Neural crest cell (in vitro differentiated cells): ENCODE measurements at regions not wholly inside any gene's neighbourhood (a gene's known extent, or its start where the extent isn't known, plus 50 kb on each side); places are given as distances from the start of the nearest gene placed in this dataset.

ENCODE experiments used
- DNase-seq: peaks from one replicate; pipeline ENCODE4 v3.0.0; 2021; ENCODE audit warnings: low read depth, mixed read lengths, low spot score
- H3K27ac Mint-ChIP-seq: one replicate; pipeline ENCODE4 v1.8.0; 2021; ENCODE audit warnings: mild to moderate bottlenecking, mixed read lengths; ENCODE audit not compliant: unreplicated experiment
- H3K27me3 Mint-ChIP-seq: 2 replicates; pipeline ENCODE4 v1.8.0; 2021; ENCODE audit warnings: low read depth, mild to moderate bottlenecking, mixed read lengths
- H3K36me3 Mint-ChIP-seq: 2 replicates; pipeline ENCODE4 v1.8.0; 2021; ENCODE audit warnings: low read depth, mild to moderate bottlenecking, mixed read lengths
- H3K4me1 Mint-ChIP-seq: 2 replicates; pipeline ENCODE4 v1.8.0; 2021; ENCODE audit warnings: mixed read lengths
- H3K4me3 Mint-ChIP-seq: one replicate; pipeline ENCODE4 v1.8.0; 2021; ENCODE audit warnings: mild to moderate bottlenecking, mixed read lengths
- H3K9me3 Mint-ChIP-seq: 2 replicates; pipeline ENCODE4 v1.8.0; 2021; ENCODE audit warnings: mixed read lengths
- CTCF ChIP-seq: fragments of 200-600 bp; sonication (generic); conservative IDR thresholded peaks from 2 replicates; pipeline ENCODE4 v1.5.0; 2021; ENCODE audit warnings: antibody characterized with exemption, mild to moderate bottlenecking

GRCh38 chr18:22734105-22734661, 198.9 kb upstream of the RBBP8 start:
- H3K36me3 Mint-ChIP-seq, result no peaks in the 10 kb centered on the region
- no peak for TF ChIP-seq CTCF

GRCh38 chr18:22734791-22735627, 198.1 kb upstream of the RBBP8 start:
- no peaks in the 10 kb centered on the region for H3K9me3 Mint-ChIP-seq

More at GRCh38 chr18:22734105-22734661, 198.9 kb upstream of the RBBP8 start:
- Mint-ChIP-seq H3K27me3 (no peaks in the 10 kb centered on the region), H3K27ac (no peak overlapping the region), H3K9me3 (no peaks in the 10 kb centered on the region), H3K4me3 (no peak overlapping the region), H3K4me1 (peaks cover 12% of the 10 kb centered on the region)
- DNase-seq, result no peak

GRCh38 chr18:22737054-22737453, 196.1 kb upstream of the RBBP8 start:
- Mint-ChIP-seq H3K4me3 (no peak overlapping the region), H3K9me3 (no peaks in the 10 kb centered on the region), H3K27me3 (no peaks in the 10 kb centered on the region), H3K4me1 (peaks cover under 1% of the 10 kb centered on the region), H3K36me3 (no peaks in the 10 kb centered on the region), H3K27ac (no peak overlapping the region)
- no peak for TF ChIP-seq CTCF
- DNase-seq, result no peak

More at GRCh38 chr18:22734791-22735627, 198.1 kb upstream of the RBBP8 start:
- no peak for TF ChIP-seq CTCF
- Mint-ChIP-seq H3K4me3 (no peak overlapping the region), H3K4me1 (peaks cover 12% of the 10 kb centered on the region), H3K27me3 (no peaks in the 10 kb centered on the region), H3K27ac (no peak overlapping the region), H3K36me3 (no peaks in the 10 kb centered on the region)
- no peak for DNase-seq

- Mint-ChIP-seq H3K27me3 (no peaks in the 10 kb centered on the region), H3K4me1 (no peaks in the 10 kb centered on the region), H3K9me3 (peaks cover 2% of the 10 kb centered on the region), H3K4me3 (no peak overlapping the region), H3K36me3 (no peaks in the 10 kb centered on the region), H3K27ac (no peak overlapping the region)
- no peak for DNase-seq
- TF ChIP-seq CTCF, result no peak
Observed at GRCh38 chr18:22739061-22739642, 194.0 kb upstream of the RBBP8 start.

GRCh38 chr18:22739789-22740188, 193.3 kb upstream of the RBBP8 start:
- H3K27me3 Mint-ChIP-seq, result no peaks in the 10 kb centered on the region
- no peak for DNase-seq
- no peaks in the 10 kb centered on the region for H3K36me3 Mint-ChIP-seq
- H3K4me3 Mint-ChIP-seq, result no peak overlapping the region
- no peak for TF ChIP-seq CTCF
- H3K27ac Mint-ChIP-seq, result no peak overlapping the region
- peaks cover 4% of the 10 kb centered on the region for H3K9me3 Mint-ChIP-seq
- H3K4me1 Mint-ChIP-seq, result no peaks in the 10 kb centered on the region
